ENCODE measurements at regions not wholly inside any gene's neighbourhood (a gene's known extent, or its start where the extent isn't known, plus 50 kb on each side); places are given as distances from the start of the nearest gene placed in this dataset.

GRCh38 chr3:144241404-144241803, 269.8 kb downstream of the DIPK2A start:
- no peaks in the 10 kb centered on the region for H3K9me3 ChIP-seq (ENCODE audit: low read length)
- H3K4me3 ChIP-seq (ENCODE audit: low read depth, low read length, poor library complexity, severe bottlenecking): no peak overlapping the region
- H3K36me3 ChIP-seq (ENCODE audit: insufficient read depth, low read length): no peaks in the 10 kb centered on the region
- H3F3A ChIP-seq (ENCODE audit: insufficient read depth, low read length): no peaks in the 10 kb centered on the region
- H3K4me2 ChIP-seq (ENCODE audit: low read length): no peak overlapping the region
- no peak overlapping the region for H3K27ac ChIP-seq (ENCODE audit: low read depth, low read length, poor library complexity, severe bottlenecking)
- no peaks in the 10 kb centered on the region for H3K9me2 ChIP-seq (ENCODE audit: low read depth, low read length)
- no peak overlapping the region for H2AFZ ChIP-seq (ENCODE audit: low read length)
- H3K4me1 ChIP-seq (ENCODE audit: insufficient read depth, low read length, severe bottlenecking): no peaks in the 10 kb centered on the region
- no peaks in the 10 kb centered on the region for H3K79me2 ChIP-seq (ENCODE audit: insufficient read depth, low read length)
- no peaks in the 10 kb centered on the region for H3K27me3 ChIP-seq (ENCODE audit: insufficient read depth, low read length)
- no peak overlapping the region for H3K9ac ChIP-seq (ENCODE audit: low read length)
- TF ChIP-seq CTCF (IDR thresholded peaks at IDR 0.05; ENCODE audit: low read length): no peak
- no peak for TF ChIP-seq EZH2 (IDR thresholded peaks at IDR 0.05; ENCODE audit: borderline replicate concordance, low read length)
- no peaks in the 10 kb centered on the region for H4K20me1 ChIP-seq (ENCODE audit: insufficient read depth, low read length)

- H3K27me3 ChIP-seq (ENCODE audit: insufficient read depth, low read length): no peaks in the 10 kb centered on the region
- H2AFZ ChIP-seq (ENCODE audit: low read length): no peak overlapping the region
Measured at GRCh38 chr3:144242747-144243146, 271.1 kb downstream of the DIPK2A start.

GRCh38 chr3:144244662-144245061, 273.0 kb downstream of the DIPK2A start:
- Histone ChIP-seq H3K36me3 (ENCODE audit: insufficient read depth, low read length) (no peaks in the 10 kb centered on the region), H3K4me3 (ENCODE audit: low read depth, low read length, poor library complexity, severe bottlenecking) (no peak overlapping the region), H3K27ac (ENCODE audit: low read depth, low read length, poor library complexity, severe bottlenecking) (no peak overlapping the region), H3K9me3 (ENCODE audit: low read length) (no peaks in the 10 kb centered on the region), H3K9me2 (ENCODE audit: low read depth, low read length) (no peaks in the 10 kb centered on the region), H3K79me2 (ENCODE audit: insufficient read depth, low read length) (no peaks in the 10 kb centered on the region), H2AFZ (ENCODE audit: low read length) (no peak overlapping the region), H3K4me1 (ENCODE audit: insufficient read depth, low read length, severe bottlenecking) (no peaks in the 10 kb centered on the region), H3F3A (ENCODE audit: insufficient read depth, low read length) (no peaks in the 10 kb centered on the region), H4K20me1 (ENCODE audit: insufficient read depth, low read length) (no peaks in the 10 kb centered on the region), H3K9ac (ENCODE audit: low read length) (no peak overlapping the region), H3K27me3 (ENCODE audit: insufficient read depth, low read length) (no peaks in the 10 kb centered on the region), H3K4me2 (ENCODE audit: low read length) (no peak overlapping the region)
- no peak for TF ChIP-seq EZH2 (IDR thresholded peaks at IDR 0.05; ENCODE audit: borderline replicate concordance, low read length)
- TF ChIP-seq CTCF (IDR thresholded peaks at IDR 0.05; ENCODE audit: low read length): no peak

More at GRCh38 chr3:144242747-144243146, 271.1 kb downstream of the DIPK2A start:
- Histone ChIP-seq H3F3A (ENCODE audit: insufficient read depth, low read length) (no peaks in the 10 kb centered on the region), H3K4me1 (ENCODE audit: insufficient read depth, low read length, severe bottlenecking) (no peaks in the 10 kb centered on the region), H3K27ac (ENCODE audit: low read depth, low read length, poor library complexity, severe bottlenecking) (no peak overlapping the region), H3K9me2 (ENCODE audit: low read depth, low read length) (no peaks in the 10 kb centered on the region), H3K9me3 (ENCODE audit: low read length) (no peaks in the 10 kb centered on the region), H3K9ac (ENCODE audit: low read length) (no peak overlapping the region), H3K36me3 (ENCODE audit: insufficient read depth, low read length) (no peaks in the 10 kb centered on the region), H3K4me3 (ENCODE audit: low read depth, low read length, poor library complexity, severe bottlenecking) (no peak overlapping the region), H3K4me2 (ENCODE audit: low read length) (no peak overlapping the region), H3K79me2 (ENCODE audit: insufficient read depth, low read length) (no peaks in the 10 kb centered on the region), H4K20me1 (ENCODE audit: insufficient read depth, low read length) (no peaks in the 10 kb centered on the region)
- no peak for TF ChIP-seq CTCF (IDR thresholded peaks at IDR 0.05; ENCODE audit: low read length)
- TF ChIP-seq EZH2 (IDR thresholded peaks at IDR 0.05; ENCODE audit: borderline replicate concordance, low read length): no peak
